Kidney (tissue), 13 donors: ENCODE measurements at regions not wholly inside any gene's neighbourhood (a gene's known extent, or its start where the extent isn't known, plus 50 kb on each side); places are given as distances from the start of the nearest gene placed in this dataset.

Source experiments
- DNase-seq, 5 donors: peaks; one replicate each; pipeline ENCODE4 v3.0.0-alpha.2; 2013 to 2020
- FAIRE-seq: peaks from 2 replicates; lab custom pipeline; 2012; peaks lifted over from hg19 to GRCh38; lab: Jason Lieb, UNC
- H3K27ac ChIP-seq, 2 donors: one replicate each; pipeline ENCODE4 v1.7.0; 2013; ENCODE audit warnings: low read depth in 2 of 2, low read length in 2 of 2, inconsistent platforms in 1 of 2
- H3K27me3 ChIP-seq: one replicate; pipeline ENCODE4 v1.7.1; 2013; ENCODE audit warnings: low read length, inconsistent platforms; ENCODE audit not compliant: control insufficient read depth, insufficient read depth
- H3K36me3 ChIP-seq, 3 donors: one replicate each; pipeline versions ENCODE4 v1.7.0 to v1.7.1; 2013; ENCODE audit warnings: low read length in 3 of 3, control low read depth in 1 of 3, inconsistent platforms in 1 of 3; ENCODE audit not compliant: insufficient read depth in 3 of 3, control insufficient read depth in 2 of 3
- H3K4me1 ChIP-seq, 3 donors: one replicate each; pipeline versions ENCODE4 v1.7.0 to v1.7.1; 2013; ENCODE audit warnings: low read length in 3 of 3, inconsistent platforms in 1 of 3, low read depth in 1 of 3; ENCODE audit not compliant: control insufficient read depth in 2 of 3, insufficient read depth in 2 of 3
- H3K4me3 ChIP-seq, 3 donors: one replicate each; pipeline versions ENCODE4 v1.7.0 to v1.8.1; 2013; ENCODE audit warnings: low read length in 3 of 3, control low read depth in 1 of 3, inconsistent platforms in 1 of 3
- H3K9ac ChIP-seq, 3 donors: one replicate each; pipeline versions ENCODE4 v1.7.0 to v1.7.1; 2013; ENCODE audit warnings: low read length in 3 of 3, control low read depth in 1 of 3, inconsistent platforms in 1 of 3
- H3K9me3 ChIP-seq, 3 donors: one replicate each; pipeline versions ENCODE4 v1.7.0 to v1.7.1; 2013; ENCODE audit warnings: low read length in 3 of 3, control low read depth in 1 of 3, inconsistent platforms in 1 of 3; ENCODE audit not compliant: control insufficient read depth in 2 of 3, insufficient read depth in 1 of 3
- intact Hi-C: fragments of 100-400 bp; cut with DNase I; formaldehyde crosslinking; loops from one replicate; pipeline ENCODE4 v1.11.1; 2022
- TF ChIP-seq, protein P1 (sequence below): IDR thresholded peaks from 3 replicates; pipeline ENCODE4 v1.5.1; 2012; ENCODE audit warnings: mild to moderate bottlenecking, moderate library complexity, borderline replicate concordance; ENCODE audit not compliant: insufficient read depth; ENCODE audit errors: extremely low read depth
- donor health status: control.
- donor health status: control.
- donor health status: control.
- donor health status: control.
- donor health status: control.
- donor health status: DM: yes; HTN: yes; CAD: no.
- donor health status: Normal renal cell carcinoma (clear cell type).

DNA sequence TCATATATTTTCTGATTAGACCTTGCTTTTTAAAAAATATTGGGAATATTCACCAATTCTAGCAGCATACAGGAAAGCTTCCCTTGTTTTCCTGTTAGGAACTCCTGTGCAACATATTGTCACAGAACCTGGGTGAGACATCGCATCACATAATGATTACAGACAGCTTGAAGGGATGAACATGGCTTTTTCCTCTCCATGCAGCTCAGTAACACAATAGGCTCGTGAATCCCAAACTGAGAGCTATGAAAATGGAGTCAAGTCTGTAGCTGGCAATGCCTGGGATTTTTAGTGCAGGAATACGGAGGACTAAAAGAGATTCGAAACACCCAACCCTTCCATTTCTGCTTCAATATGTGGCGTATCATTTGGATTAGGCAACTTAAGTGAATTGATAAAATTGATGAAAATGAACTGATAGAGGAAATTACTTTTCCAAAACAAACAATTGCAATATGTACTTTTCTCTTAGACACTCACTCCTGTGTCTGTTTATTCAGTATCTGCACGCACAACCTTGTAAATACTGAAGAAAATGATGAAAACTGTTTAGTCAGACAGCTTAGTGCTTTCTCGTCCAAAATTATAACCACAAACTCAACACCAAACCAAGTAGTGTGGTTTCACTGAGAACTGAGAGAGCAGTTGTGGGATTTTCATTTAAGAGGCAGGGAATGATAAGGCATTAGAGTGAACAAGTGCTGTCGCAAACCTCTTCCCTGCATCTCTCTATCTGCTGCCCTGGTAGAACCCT, 250.4 kb downstream of the PTBP2 start:
- FAIRE-seq: no peak
- no peak for DNase-seq
- H3K4me1 ChIP-seq: no peaks in the 10 kb centered on the region
- TF ChIP-seq, protein P1, sequence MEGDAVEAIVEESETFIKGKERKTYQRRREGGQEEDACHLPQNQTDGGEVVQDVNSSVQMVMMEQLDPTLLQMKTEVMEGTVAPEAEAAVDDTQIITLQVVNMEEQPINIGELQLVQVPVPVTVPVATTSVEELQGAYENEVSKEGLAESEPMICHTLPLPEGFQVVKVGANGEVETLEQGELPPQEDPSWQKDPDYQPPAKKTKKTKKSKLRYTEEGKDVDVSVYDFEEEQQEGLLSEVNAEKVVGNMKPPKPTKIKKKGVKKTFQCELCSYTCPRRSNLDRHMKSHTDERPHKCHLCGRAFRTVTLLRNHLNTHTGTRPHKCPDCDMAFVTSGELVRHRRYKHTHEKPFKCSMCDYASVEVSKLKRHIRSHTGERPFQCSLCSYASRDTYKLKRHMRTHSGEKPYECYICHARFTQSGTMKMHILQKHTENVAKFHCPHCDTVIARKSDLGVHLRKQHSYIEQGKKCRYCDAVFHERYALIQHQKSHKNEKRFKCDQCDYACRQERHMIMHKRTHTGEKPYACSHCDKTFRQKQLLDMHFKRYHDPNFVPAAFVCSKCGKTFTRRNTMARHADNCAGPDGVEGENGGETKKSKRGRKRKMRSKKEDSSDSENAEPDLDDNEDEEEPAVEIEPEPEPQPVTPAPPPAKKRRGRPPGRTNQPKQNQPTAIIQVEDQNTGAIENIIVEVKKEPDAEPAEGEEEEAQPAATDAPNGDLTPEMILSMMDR: no peak
- H3K36me3 ChIP-seq: no peaks in the 10 kb centered on the region
- no peaks in the 10 kb centered on the region for H3K27me3 ChIP-seq
- no peak overlapping the region for H3K27ac ChIP-seq
- intact Hi-C loops: no loop called here
- no peaks in the 10 kb centered on the region for H3K9me3 ChIP-seq
- H3K4me3 ChIP-seq: no peak overlapping the region
- H3K9ac ChIP-seq: no peak overlapping the region

DNA sequence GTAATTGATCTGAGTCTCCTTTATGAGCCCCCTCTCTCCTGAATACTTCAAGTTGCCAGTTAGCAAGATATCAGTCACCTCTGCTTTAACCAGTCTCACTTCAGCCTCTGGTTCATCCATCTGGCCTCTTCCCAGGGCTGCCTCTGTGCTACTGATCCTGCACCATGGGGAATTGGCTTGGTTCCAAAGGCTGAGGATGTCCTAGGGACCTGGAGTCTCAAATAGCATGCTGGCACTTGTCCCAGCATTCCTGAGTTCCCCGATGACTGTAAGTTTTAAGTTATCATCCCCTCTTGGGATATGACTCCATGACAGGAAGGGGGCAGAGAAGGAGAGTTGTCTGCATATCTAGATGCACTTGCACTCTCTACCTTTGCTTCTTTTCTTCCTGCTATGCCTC, 252.0 kb downstream of the PTBP2 start:
- DNase-seq (no peak), FAIRE-seq (no peak)
- no peak overlapping the region for H3K4me3 ChIP-seq

DNA sequence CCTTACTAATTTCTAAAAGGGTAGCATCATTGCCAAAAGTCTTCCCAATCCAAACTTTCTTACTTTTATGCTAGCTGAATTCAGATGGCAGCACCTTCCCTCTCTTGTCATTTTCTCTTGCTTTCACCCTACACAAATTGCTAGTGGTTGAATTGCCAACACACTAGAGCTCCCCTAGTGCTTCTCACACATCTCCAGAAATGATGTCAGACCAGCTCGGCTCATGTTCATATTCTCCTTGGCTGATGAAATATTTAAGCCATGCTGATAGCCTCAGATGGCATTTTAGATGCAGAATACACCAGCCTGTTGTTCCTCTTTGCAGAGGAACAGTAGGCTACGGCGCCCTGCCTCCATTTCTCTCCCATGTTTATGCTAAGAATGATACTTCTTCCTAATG, 256.9 kb downstream of the PTBP2 start:
- H3K27me3 ChIP-seq: no peaks in the 10 kb centered on the region
- DNase-seq (no peak), FAIRE-seq (no peak)
- H3K9ac ChIP-seq: no peak overlapping the region
- TF ChIP-seq, protein P1: no peak
- no peaks in the 10 kb centered on the region for H3K9me3 ChIP-seq
- intact Hi-C loops: no loop called here
- no peaks in the 10 kb centered on the region for H3K4me1 ChIP-seq
- no peaks in the 10 kb centered on the region for H3K36me3 ChIP-seq
- no peak overlapping the region for H3K27ac ChIP-seq
- H3K4me3 ChIP-seq: no peak overlapping the region

More for the DNA sequence above, 252.0 kb downstream of the PTBP2 start:
- no peaks in the 10 kb centered on the region for H3K4me1 ChIP-seq
- no peaks in the 10 kb centered on the region for H3K27me3 ChIP-seq
- TF ChIP-seq, protein P1: no peak
- H3K27ac ChIP-seq: no peak overlapping the region
- no peak overlapping the region for H3K9ac ChIP-seq
- no peaks in the 10 kb centered on the region for H3K36me3 ChIP-seq
- intact Hi-C loops: no loop called here
- H3K9me3 ChIP-seq: no peaks in the 10 kb centered on the region
